Superior temporal gyrus (tissue), 1 donor: ENCODE measurements at regions not wholly inside any gene's neighbourhood (a gene's known extent, or its start where the extent isn't known, plus 50 kb on each side); places are given as distances from the start of the nearest gene placed in this dataset.

Source experiments
- DNase-seq: peaks from one replicate; pipeline ENCODE4 v3.0.0-alpha.2; 2016; ENCODE audit errors: extremely low spot score

- DNase-seq: no peak
Observed at GRCh38 chr11:70871881-70872280, 380.5 kb downstream of the SHANK2 start.

GRCh38 chr11:70872299-70872698 lies 380.1 kb downstream of the SHANK2 start:
- DNase-seq: no peak

- no peak for DNase-seq
Observed at GRCh38 chr11:70872955-70873735, 379.2 kb downstream of the SHANK2 start.

- no peak for DNase-seq
Observed at GRCh38 chr11:70873736-70874412, 378.5 kb downstream of the SHANK2 start.

GRCh38 chr11:70876685-70877084 lies 375.7 kb downstream of the SHANK2 start:
- DNase-seq: no peak

- no peak for DNase-seq
Observed at GRCh38 chr11:70877151-70877550, 375.2 kb downstream of the SHANK2 start.

- no peak for DNase-seq
Observed at GRCh38 chr11:70878366-70878765, 374.0 kb downstream of the SHANK2 start.

- DNase-seq: no peak
Observed at GRCh38 chr11:70879601-70880285, 372.6 kb downstream of the SHANK2 start.

- DNase-seq: no peak
Observed at GRCh38 chr11:70880416-70880815, 372.0 kb downstream of the SHANK2 start.

GRCh38 chr11:70881948-70882715 lies 370.2 kb downstream of the SHANK2 start:
- DNase-seq: no peak

- DNase-seq: no peak
Observed at GRCh38 chr11:70882716-70883085, 369.7 kb downstream of the SHANK2 start.

GRCh38 chr11:70883323-70883940 lies 368.9 kb downstream of the SHANK2 start:
- no peak for DNase-seq

- DNase-seq: no peak
Observed at GRCh38 chr11:70883973-70884623, 368.3 kb downstream of the SHANK2 start.

GRCh38 chr11:70885281-70886231 lies 366.8 kb downstream of the SHANK2 start:
- no peak for DNase-seq

GRCh38 chr11:70886256-70886655 lies 366.1 kb downstream of the SHANK2 start:
- DNase-seq: no peak

- DNase-seq: peak; percentile 23
Observed at GRCh38 chr11:70886676-70887541, 365.5 kb downstream of the SHANK2 start.

GRCh38 chr11:70887542-70887827 lies 364.9 kb downstream of the SHANK2 start:
- DNase-seq: no peak

- DNase-seq: no peak
Observed at GRCh38 chr11:70888061-70888460, 364.3 kb downstream of the SHANK2 start.

GRCh38 chr11:70889411-70889810 lies 363.0 kb downstream of the SHANK2 start:
- DNase-seq: no peak
